GM18502 (cell line): ENCODE measurements at regions not wholly inside any gene's neighbourhood (a gene's known extent, or its start where the extent isn't known, plus 50 kb on each side); places are given as distances from the start of the nearest gene placed in this dataset.
A peak's percentile ranks its signal among the peaks of the same experiment; 100 is the strongest.
"Not testable (repeated sequence)": the region's sequence is repeated elsewhere in the genome, so short reads cannot be mapped to it uniquely, and the experiment has no call there.

Experiments
- ATAC-seq: cut with Tn5 transposase; IDR thresholded peaks from one replicate; pipeline ENCODE4 v1.9.1; 2021; ENCODE audit warnings: mild to moderate bottlenecking; ENCODE audit not compliant: unreplicated experiment, poor library complexity

DNA sequence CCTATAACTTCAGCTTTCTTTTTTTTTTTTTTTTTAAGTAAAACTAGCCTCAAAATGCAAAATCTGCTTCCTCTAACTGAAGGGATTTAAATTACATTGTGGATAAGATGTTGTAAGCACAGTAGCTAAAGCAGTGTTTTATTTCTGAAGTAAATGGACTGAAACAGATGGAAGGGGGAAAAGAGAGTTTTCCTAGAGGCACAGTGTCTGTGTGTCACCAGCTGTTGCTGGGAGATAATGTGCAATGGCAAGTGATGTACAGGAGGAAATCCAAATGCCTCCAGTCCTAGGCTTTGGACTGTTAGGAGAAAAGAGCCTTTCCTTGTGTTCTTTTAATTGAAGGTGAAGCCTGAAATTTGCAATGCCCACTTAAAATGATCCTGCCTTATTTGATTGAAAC, 672.1 kb downstream of the GRXCR1 start:
- no peak for ATAC-seq

DNA sequence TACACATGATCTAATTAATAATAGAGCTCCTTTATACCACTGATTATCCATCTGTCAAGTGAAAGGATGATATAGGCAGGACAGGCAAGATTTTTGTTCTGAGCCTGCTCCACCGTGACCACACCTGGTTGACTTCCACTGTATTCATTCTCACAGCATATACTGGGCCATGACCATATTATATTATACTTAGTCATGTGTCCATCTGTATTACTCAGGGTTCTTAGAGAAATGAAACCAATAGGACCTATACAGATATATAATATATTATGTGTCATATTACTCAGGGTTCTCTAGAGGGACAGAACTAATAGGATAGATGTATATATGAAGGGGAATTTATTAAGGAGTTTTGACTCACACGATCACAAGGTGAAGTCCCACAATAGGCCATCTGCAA, 675.1 kb downstream of the GRXCR1 start:
- no peak for ATAC-seq

DNA sequence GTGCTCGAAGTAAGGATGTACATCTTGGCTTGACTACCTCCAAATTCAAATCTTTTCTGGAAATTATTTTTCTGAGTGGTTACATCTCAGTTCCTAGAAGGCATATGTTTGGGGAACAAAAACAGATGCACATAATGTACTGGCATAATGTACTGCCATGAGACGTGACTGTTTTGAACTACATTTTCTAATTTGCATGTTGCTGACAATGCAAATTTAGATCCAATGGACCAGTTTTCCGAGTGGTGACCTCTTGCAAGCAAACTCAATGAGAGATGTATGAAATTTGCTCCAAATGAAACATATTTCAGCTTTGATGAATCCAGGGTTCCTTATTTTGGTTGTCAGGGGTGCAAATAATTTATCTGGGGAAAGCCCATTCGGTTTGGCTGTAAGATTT, 694.3 kb downstream of the GRXCR1 start:
- no peak for ATAC-seq

DNA sequence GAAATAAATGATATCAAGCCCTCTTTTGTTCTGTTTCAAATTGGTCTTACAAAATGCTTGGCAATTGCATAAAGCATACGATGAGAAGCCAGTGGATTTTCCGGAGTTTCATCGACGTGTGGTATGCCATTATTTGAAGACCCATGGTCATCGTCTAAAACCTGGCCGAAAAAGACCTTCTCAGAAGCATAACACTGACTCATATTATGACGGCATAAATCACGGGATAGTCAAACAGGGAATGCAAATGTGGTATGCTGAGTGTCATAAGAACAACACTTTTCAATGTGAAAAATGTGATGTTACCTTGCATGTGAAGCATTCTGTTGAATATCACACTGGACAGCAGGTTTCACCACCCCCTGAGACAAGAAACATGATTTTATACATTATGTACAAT, 695.2 kb downstream of the GRXCR1 start:
- ATAC-seq: no peak

DNA sequence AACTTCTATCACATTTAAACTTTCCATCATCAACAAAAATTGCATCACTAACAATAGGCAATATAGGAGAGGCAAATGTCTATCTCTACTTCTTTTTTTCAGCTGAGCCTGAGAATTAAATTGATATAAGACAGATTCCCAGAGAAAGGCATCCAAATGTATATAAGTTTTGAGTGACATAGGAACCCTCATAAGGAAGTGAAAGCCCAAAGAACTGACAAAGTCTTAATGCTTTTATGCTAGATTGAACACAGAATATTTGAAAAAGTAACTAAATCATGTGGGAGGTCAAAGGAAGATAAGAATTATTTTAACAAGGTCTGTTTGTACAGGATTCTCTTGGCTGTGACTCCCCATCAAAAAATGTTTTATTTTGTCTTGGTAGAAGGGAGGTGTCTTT, 714.9 kb downstream of the GRXCR1 start:
- peak; percentile 53 for ATAC-seq

DNA sequence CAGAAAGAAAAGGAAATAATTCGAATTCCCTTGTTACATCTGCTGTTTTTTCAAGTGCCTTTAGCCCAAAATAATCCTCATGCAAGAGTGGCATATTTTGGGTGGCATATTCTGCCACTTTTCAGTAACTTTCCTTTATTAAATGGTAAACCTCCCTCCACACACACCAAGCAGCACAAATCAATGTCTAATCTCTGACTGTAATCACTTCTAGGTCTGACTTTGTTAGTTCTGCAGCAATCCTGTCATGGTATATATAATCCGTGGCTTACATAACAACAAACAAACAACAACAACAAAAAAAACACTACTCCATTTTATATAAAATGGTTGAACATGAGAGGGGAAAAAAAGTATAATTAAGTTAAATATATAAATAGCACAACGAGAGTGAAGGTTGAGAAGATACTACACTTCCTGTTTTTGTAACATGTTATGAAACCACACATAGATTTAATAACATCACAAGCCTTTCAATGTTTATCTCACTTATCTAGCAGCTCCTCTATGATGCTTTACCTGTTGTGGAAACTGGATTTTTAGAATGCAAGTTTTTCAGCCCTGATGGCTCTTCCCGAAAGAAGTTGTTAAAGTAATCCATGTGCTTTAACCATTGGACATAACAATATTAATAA, 715.4 kb downstream of the GRXCR1 start:
- ATAC-seq: peak; percentile 75

DNA sequence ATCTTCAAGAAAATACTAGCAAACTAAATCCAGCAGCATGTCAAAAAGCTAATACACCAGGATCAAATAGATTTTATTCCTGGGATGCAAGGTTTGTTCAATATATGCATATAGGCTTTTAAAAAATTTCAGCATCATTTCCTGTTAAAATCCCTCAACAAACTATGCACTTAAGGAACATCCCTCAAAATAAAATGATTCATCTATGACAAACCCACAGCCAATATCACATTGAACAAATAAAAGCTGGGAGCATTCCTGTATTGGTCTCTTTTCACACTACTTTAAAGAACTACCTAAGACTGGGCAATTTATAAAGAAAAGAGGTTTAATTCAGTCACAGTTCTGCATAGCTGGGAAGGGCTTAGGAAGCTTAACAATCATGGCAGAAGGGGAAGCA, 726.7 kb downstream of the GRXCR1 start:
- ATAC-seq: no peak

DNA sequence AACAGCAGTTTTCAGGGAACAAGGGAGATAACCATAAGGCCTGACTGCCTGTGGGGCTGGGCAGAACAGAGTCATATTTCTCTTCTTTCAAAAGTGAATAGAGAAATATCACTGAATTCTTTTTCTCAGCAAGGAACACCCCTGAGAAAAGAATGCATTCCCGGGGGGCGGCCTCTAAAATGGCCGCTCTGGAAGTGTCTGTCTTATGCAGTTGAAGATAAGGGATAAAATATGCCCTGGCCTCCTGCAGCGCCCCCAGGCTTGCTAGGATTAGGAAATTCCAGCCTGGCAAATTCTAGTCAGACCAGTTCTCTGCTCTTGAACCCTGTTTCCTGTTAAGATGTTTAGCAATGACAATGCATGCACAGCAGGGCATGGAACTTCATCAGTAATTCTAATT, 745.4 kb downstream of the GRXCR1 start:
- not testable (repeated sequence) for ATAC-seq

DNA sequence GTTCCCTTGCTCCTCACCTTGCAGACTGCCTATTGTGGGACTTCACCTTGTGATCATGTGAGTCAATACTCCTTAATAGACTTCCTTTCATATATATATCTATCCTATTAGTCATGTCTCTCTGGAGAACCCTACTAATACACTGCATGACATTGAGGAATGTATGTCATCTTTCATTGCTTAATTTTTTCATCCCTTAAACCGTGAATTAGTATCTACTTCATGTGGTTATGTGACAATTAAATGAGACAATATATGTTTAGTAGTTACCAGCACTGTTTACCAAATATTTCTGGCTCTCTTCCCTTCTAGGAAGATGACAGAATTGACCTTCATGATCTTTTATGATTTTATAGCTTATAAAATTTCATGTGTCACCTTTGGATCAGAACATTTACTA, 759.5 kb downstream of the GRXCR1 start:
- ATAC-seq: no peak

DNA sequence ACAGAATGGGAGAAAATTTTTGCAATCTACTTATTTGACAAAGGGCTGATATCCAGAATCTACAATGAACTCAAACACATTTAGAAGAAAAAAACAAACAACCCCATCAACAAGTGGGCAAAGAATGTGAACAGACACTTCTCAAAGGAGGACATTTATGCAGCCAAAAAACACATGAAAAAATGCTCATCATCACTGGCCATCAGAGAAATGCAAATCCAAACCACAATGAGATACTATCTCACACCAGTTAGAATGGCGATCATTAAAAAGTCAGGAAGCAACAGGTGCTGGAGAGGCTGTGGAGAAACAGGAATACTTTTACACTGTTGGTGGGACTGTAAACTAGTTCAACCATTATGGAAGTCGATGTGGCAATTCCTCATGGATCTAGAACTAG, 767.0 kb downstream of the GRXCR1 start:
- ATAC-seq: not testable (repeated sequence)

DNA sequence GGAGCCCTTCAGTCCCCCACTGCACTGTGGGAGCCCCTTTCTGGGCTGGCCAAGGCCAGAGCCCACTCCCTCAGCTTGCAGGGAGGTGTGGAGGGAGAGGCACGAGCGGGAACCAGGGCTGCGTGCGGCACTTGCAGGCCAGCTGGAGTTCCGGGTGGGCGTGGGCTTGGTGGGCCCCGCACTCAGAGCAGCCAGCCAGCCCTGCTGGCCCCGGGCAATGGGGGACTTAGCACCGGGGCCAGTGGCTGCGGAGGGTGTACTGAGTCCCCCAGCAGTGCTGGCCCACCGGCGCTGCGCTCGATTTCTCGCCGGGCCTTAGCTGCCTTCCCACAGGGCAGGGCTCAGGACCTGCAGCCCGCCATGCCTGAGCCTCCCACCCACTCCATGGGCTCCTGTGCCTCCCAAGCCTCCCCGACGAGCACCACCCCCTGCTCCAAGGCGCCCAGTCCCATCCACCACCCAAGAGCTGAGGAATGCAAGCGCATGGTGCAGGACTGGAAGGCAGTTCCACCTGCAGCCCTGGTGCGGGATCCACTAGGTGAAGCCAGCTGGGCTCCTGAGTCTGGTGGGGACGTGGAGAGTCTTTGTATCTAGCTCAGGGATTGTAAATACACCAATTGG, 776.2 kb downstream of the KCTD8 start:
- not testable (repeated sequence) for ATAC-seq

DNA sequence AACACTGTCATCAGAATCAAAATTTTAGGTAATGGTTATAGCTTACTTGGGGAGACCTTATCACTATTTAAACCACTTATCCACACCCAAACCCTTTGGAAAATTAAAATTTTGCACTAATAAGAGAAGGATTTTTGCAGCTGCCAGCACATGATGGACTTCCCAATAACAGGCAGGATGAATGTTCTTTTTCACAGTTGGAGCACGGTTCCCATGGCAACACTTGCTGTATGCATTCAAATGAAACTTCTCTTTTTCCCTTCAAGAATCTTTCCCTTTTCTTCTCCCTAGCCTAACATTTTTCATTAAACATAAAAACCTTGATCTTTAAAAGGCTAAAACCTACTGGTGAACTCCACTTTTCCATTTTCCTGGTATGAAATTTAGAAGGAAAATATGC, 768.2 kb downstream of the KCTD8 start:
- ATAC-seq: no peak

DNA sequence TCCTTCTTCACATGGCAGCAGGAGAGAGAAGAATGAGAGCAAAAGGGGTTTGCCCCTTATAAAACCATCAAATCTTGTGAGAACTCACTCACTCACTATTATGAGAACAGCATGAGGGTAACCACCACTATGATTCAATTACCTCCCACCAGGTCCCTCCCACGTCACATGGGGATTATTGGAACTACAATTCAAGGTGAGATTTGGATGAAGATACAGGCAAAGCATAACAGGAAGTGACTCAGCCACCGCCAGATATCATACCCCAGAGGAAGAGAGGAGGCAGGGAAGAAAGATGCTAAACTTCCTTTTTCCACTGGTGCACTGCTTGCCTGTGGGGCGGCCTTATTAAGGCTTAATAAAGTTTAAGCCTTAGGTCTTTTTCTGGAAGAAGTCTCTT, 766.1 kb downstream of the KCTD8 start:
- ATAC-seq: no peak

DNA sequence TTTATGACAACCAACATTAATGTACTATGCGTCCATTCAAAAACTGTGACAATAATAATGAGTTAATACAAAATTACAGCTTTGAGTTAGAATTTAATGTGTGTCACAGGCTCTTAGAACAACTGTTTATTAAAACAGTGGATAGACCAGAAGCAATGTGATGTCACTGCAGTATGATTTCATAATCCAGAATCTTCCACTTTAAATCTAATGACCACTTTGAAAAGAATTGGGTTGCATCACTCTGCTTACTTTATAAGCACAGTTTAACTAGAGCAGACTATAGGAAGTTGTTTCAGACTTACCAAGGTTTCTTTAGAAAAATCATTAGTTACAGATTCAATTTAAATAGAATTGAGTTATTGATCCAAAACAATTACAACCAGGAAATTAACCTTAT, 758.5 kb downstream of the KCTD8 start:
- no peak for ATAC-seq

DNA sequence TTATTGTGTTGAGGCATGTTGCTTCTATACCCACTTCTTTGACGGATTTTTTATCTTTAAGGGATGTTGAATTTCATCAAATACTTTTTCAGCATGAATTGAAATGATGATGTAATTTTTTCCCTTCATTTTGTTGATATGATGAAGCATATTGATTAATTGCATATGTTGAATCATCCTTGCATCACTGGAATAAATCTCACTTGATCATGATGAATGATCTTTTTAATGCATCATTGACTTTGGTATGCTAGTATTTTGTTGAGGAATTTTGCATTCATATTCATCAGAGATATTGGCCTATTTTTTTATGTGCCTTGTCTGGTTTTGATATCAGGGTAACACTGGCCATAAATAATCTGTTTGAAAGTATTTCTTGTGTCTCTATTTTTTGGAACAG, 754.7 kb downstream of the KCTD8 start:
- ATAC-seq: no peak

DNA sequence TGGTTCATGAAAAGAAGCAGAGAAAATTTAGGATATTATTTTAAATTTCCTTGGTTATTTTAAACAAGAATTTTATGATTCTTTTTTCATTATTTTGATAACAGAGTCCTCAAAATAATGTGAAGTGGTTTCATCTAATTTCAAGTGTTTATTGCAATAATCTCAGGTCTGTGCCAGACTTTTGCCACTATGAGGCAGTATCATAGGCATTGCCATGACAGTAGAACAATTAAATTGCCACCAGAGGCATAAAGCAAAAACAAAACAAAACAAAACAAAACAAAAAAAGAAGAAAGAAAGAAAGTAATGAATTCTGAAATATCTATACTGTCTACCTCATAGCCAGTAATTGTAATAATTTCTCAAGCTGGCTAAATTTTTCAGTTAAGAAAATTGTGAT, 739.2 kb downstream of the KCTD8 start:
- no peak for ATAC-seq

DNA sequence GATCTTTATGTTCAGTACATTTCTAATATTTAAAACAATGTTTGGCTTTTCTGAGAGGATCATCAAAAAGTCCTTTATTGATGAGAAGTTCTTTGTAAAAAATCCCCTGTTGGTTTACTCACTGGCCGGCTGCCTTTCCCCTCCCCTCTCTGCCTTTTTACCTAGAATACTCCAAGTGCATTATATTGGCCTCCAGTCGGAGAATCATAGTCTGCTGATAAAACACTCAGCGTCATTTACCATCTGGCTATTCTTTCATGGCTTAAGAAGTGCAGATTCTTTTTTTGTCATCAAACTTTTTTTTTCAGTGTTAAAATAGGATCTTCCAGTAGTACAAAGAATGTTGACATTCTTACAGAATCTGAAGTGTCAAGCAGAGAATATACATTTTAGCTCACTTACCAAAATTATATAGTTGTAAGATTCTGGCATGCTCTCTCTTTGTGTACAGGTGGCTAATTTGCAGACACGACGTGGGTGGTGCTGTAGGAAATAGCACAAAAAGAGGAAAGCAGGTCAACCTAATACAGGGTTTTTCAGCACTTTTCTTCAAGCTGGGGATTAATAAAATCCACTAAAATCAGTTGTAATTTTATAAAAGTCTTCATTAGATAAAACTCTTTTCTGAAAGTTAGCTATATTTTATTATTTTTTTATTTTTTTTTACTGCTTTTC, 731.8 kb downstream of the KCTD8 start:
- ATAC-seq: no peak

DNA sequence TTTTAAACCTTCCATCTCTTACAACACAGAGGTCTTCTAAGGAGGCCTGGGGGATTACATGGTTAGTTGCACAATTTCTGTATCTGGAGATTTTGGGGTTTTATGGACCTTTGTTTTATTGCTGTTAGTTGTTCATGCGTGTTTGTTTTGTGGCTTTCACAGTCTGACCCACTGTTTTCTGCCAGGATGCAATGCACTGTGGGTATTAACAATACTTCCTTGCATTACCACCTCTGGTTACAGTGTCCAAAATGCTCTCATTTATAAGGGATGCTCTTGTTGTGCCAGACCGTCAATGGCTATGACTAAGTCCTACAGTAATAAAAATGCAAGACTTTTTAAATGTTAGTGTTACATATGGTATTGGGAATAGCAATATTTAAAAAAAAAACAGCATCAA, 730.2 kb downstream of the KCTD8 start:
- no peak for ATAC-seq

DNA sequence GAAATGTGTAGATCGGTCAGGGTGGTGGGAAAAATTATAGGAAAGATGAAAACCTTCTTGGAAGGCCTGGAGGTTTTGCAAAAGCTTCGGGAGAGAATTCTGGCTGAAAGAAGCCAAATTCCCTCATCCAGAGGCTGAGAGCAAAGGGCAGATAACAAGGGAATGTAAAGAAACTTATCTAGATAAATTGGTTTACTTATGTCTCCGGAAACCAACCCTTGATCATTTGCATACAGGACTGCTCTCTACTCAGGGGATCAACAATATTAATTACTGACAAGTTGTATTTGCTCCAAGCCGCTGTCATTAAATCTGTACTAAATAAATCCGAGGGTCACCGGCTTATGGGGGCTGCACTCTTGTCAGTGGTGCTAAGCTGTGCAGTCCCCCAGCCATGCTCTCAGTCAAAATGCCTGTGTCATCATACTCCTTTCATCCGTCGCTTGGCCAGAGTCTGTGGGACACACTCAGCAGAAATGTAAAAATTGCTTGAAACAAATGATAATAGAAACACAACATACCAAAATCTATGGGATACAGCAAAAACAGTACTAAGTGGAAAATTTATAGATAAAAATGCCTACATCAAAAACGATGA, 715.7 kb downstream of the KCTD8 start:
- no peak for ATAC-seq

DNA sequence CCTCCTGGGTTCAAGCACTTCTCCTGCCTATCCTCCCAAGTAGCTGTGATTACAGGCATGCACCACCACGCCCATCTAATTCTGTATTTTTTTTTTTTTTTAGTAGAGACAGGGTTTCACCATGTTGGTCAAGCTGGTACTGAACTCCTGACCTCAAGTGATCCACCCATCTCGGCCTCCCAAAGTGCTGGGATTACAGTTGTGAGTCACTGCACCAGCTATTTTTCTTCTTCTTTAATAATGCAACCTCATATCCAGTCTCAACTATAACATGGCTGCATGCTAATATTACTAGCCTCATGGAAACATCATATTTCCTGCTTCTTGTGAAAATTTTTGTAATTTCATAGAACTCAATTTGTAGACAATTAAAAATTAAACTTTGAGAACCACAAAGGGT, 706.5 kb downstream of the KCTD8 start:
- ATAC-seq: no peak

DNA sequence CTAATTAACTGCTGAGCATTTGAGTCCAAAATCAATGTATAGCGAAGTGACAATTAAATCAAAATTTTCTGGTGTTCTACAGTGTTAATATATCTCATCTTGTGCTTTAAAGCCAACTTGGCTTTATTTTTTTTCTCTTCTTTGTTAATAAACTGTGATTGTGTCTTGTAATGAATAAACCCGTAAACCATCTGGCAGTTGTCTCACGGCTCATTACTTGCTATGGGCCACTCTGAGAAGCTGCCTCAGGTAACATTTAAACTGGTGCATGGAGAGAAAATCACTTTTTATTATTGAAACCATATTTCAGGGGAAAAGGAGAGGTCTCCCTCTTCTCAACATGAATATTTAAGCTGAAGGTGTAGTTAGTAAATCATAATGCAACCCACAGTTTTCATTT, 694.0 kb downstream of the KCTD8 start:
- ATAC-seq: no peak

DNA sequence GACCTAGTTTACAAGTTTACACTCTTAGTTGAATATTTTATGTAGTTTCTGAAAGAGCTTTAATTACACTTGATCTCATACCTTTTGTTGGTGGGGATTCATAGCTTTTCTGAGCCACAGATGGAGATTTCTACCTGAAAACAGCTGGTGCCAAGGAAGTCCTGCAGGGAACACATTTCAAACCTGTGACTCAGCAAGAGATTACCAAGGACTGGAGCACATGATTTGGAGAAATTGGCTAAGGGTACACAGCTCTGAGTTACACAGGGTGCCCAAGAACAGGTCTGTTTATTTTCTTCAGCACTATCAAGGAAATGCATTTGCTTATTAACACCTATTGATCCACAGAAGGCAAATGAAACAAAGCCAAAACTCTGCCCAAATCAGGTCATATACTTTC, 691.5 kb downstream of the KCTD8 start:
- no peak for ATAC-seq
